WERI-Rb-1 (cell line): ENCODE measurements at regions not wholly inside any gene's neighbourhood (a gene's known extent, or its start where the extent isn't known, plus 50 kb on each side); places are given as distances from the start of the nearest gene placed in this dataset.

Experiments used
- DNase-seq: peaks from one replicate; pipeline ENCODE4 v3.0.0-alpha.2; 2020
- H3K27ac ChIP-seq: fragments of 250-450 bp; sonication (Bioruptor Pico); 2 replicates; pipeline ENCODE4 v1.5.1; 2020; ENCODE audit warnings: mild to moderate bottlenecking, moderate library complexity
- H3K27me3 ChIP-seq: fragments of 250-450 bp; sonication (Bioruptor Pico); 2 replicates; pipeline ENCODE4 v1.5.1; 2021; ENCODE audit warnings: mild to moderate bottlenecking, low read depth, moderate library complexity; ENCODE audit not compliant: insufficient read depth, severe bottlenecking
- H3K36me3 ChIP-seq: fragments of 250-450 bp; sonication (Bioruptor Pico); 2 replicates; pipeline ENCODE4 v1.5.1; 2020; ENCODE audit warnings: mild to moderate bottlenecking, moderate library complexity
- H3K4me3 ChIP-seq: 2 replicates; pipeline ENCODE4 v1.5.1; 2011; ENCODE audit warnings: low read depth, mild to moderate bottlenecking, control low read depth, low read length
- H3K9me3 ChIP-seq: fragments of 250-450 bp; sonication (Bioruptor Pico); 2 replicates; pipeline ENCODE4 v1.5.1; 2021; ENCODE audit warnings: mild to moderate bottlenecking, moderate library complexity; ENCODE audit not compliant: severe bottlenecking
- TF ChIP-seq, protein P1 (sequence below): IDR thresholded peaks from 2 replicates; pipeline ENCODE4 v1.5.1; 2011; ENCODE audit warnings: low read depth, mild to moderate bottlenecking, control low read depth, inconsistent platforms, low read length

DNA sequence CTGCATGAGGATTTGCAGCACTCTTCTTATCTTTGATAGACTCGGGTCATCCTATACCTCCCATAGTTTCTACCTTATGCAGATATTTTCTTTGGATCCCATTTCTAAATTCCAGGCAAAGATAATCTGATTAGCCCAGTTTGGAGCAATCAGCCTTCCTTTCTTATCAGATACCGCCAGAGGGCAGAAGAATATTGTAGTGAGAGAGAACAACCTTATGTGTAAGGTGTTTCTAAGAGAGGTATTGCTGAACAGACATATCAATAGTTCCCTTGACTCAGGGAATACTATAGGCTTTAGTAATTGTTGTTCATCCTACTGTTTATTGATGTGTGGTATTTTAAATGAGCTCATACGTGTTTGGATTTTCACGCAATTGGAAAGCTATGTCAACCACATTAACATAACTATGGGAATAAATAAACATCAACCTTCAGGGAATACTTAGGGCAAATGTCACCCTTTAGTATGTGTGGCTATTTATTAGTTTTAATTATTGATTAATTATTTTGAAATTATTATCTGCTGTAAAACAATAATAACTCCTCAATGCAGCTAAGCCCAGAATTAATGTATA is 1435.2 kb upstream of the CDH9 start:
- DNase-seq: peak; percentile 8
- H3K27me3 ChIP-seq: no peaks in the 10 kb centered on the region

DNA sequence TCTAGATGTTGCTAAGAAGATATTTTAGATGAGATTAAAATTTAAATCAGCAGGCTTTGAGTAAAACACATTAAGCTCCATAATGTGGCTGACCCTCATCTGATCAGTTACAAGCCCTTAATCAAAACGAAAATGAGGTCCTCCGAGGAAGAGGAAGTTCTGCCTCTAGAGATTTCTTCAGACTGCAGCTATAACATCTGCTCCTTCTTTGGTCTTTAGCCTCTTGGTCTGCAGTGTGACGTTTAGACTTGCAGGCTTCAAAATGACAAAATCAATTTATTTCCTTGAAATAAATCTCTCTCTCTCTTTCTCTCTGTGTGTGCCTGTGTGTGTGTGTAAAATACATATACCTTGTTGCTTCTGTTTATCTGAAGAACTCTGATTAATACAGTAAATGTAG is 1429.8 kb upstream of the CDH9 start:
- Histone ChIP-seq H3K9me3 (no peaks in the 10 kb centered on the region), H3K27me3 (no peaks in the 10 kb centered on the region), H3K4me3 (no peak overlapping the region), H3K36me3 (no peaks in the 10 kb centered on the region), H3K27ac (no peak overlapping the region)
- no peak for DNase-seq
- TF ChIP-seq, protein P1, sequence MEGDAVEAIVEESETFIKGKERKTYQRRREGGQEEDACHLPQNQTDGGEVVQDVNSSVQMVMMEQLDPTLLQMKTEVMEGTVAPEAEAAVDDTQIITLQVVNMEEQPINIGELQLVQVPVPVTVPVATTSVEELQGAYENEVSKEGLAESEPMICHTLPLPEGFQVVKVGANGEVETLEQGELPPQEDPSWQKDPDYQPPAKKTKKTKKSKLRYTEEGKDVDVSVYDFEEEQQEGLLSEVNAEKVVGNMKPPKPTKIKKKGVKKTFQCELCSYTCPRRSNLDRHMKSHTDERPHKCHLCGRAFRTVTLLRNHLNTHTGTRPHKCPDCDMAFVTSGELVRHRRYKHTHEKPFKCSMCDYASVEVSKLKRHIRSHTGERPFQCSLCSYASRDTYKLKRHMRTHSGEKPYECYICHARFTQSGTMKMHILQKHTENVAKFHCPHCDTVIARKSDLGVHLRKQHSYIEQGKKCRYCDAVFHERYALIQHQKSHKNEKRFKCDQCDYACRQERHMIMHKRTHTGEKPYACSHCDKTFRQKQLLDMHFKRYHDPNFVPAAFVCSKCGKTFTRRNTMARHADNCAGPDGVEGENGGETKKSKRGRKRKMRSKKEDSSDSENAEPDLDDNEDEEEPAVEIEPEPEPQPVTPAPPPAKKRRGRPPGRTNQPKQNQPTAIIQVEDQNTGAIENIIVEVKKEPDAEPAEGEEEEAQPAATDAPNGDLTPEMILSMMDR: no peak

More for the DNA sequence above, 1435.2 kb upstream of the CDH9 start:
- H3K36me3 ChIP-seq: no peaks in the 10 kb centered on the region
- TF ChIP-seq, protein P1: 0 out of 2 replicates have a peak, but pooled peaks have one; percentile 9
- no peaks in the 10 kb centered on the region for H3K9me3 ChIP-seq
- H3K27ac ChIP-seq: no peak overlapping the region
- no peak overlapping the region for H3K4me3 ChIP-seq

DNA sequence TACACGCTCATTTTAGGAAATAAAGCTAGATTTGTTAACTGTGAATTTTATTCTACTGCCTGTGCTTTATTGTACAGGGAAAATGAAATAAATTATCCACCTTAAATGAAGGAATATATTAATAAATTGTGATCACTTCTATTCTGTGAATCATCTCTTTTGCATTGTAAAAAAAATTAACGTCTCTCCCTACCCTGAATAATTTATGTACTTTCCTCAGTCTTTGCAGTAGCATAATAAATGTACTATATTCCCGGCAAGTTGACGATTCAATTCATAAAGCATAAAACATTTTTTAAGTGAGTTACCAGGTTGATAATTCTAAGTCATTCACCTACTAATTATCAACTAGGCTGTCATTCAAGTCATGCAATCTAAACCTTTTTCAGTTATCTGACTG is 1425.3 kb upstream of the CDH9 start:
- no peaks in the 10 kb centered on the region for H3K27me3 ChIP-seq
- TF ChIP-seq, protein P1: no peak
- H3K4me3 ChIP-seq: no peak overlapping the region
- H3K36me3 ChIP-seq: no peaks in the 10 kb centered on the region
- H3K27ac ChIP-seq: no peak overlapping the region
- no peaks in the 10 kb centered on the region for H3K9me3 ChIP-seq
- no peak for DNase-seq

DNA sequence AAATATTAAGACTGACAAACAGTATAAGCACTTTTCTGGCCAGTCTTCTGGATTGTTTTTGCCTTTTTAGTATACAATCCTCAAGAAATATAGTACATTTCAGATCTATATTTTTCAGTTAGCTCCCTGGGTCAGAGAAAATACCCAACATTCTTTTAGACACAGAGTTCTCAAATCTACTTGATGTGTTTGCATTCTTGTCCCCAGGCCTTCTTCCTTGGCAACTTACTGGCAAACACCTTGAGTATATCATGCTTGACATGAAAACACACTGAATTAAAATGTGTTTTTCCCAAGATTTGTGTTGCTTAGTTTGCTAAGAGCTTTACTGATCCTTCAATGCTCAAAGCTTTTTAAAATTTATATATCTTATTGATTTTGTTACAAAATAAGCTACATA is 1413.1 kb upstream of the CDH9 start:
- Histone ChIP-seq H3K27ac (no peak overlapping the region), H3K9me3 (no peaks in the 10 kb centered on the region), H3K4me3 (no peak overlapping the region), H3K27me3 (no peaks in the 10 kb centered on the region), H3K36me3 (no peaks in the 10 kb centered on the region)
- no peak for DNase-seq
- TF ChIP-seq, protein P1: no peak

DNA sequence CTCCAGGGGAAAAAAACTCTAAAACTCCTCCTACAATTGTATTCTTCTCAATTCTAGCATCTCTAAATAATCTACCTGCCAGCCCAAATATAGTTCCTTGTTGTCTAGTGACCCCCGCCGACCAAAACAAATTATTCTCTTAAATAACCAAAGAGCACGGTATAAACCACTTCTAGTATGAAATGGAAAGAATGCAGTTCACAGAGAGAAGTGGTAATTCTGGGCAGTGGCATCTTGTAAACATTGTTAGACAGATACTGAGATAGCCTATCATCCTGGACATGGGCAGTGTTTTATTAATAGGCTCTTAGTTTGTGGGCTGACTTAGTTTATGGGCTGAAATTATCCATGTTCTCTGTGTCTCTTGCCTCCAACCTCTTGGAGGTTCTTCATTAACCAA is 1412.6 kb upstream of the CDH9 start:
- Histone ChIP-seq H3K9me3 (no peaks in the 10 kb centered on the region), H3K36me3 (no peaks in the 10 kb centered on the region), H3K27me3 (no peaks in the 10 kb centered on the region), H3K27ac (no peak overlapping the region), H3K4me3 (no peak overlapping the region)
- TF ChIP-seq, protein P1: no peak
- DNase-seq: no peak

DNA sequence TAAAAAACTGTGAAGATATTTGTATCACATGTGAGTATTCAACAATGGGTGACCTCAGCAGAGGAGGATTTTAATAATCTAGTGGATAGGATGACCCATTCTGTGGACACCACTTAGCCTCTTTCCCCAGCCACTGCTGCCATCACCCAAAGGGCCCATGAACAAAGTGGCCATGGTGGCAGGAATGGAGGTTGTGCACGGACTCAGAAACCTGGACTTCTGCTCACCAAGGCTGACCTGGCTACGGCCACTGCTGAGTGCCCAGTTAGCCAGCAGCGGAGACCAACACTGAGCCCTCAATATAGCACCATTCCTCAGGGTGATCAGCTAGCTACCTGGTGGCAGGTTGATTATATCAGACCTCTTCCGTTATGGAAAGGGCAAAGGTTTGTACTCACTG is 1410.4 kb upstream of the CDH9 start:
- Histone ChIP-seq H3K36me3 (no peaks in the 10 kb centered on the region), H3K27me3 (no peaks in the 10 kb centered on the region), H3K9me3 (no peaks in the 10 kb centered on the region), H3K27ac (no peak overlapping the region), H3K4me3 (no peak overlapping the region)
- DNase-seq: no peak
- TF ChIP-seq, protein P1: no peak
